Stomach (tissue), 4 donors: ENCODE measurements at regions not wholly inside any gene's neighbourhood (a gene's known extent, or its start where the extent isn't known, plus 50 kb on each side); places are given as distances from the start of the nearest gene placed in this dataset.

ENCODE experiments used
- CTCF ChIP-seq, 7 experiments: fragments of 450-650 bp in 4 of 7; fragments of 200-600 bp in 3 of 7; sonication (generic) in 3 of 7; IDR thresholded peaks; one replicate each; pipeline ENCODE4 v1.5.1; 2016 to 2019; ENCODE audit warnings: antibody characterized with exemption in 7 of 7, control low read depth in 2 of 7, mild to moderate bottlenecking in 1 of 7
- EP300 ChIP-seq: sonication (generic); formaldehyde crosslinking; IDR thresholded peaks from one replicate; pipeline ENCODE4 v1.6.1; 2017; ENCODE audit warnings: antibody characterized with exemption
- POLR2A ChIP-seq, 4 donors: fragments of 450-650 bp; IDR thresholded peaks; one replicate each; pipeline ENCODE4 v1.6.1; 2016; ENCODE audit warnings: antibody characterized with exemption in 4 of 4, control low read depth in 2 of 4, mild to moderate bottlenecking in 1 of 4, moderate library complexity in 1 of 4
- POLR2AphosphoS5 ChIP-seq, 3 donors: sonication (generic); formaldehyde crosslinking; IDR thresholded peaks; one replicate each; pipeline ENCODE4 v1.6.1; 2016; ENCODE audit warnings: antibody characterized with exemption in 3 of 3

GRCh38 chr17:55883149-55883548, 132.3 kb downstream of the PCTP start:
- TF ChIP-seq CTCF (IDR thresholded peaks at IDR 0.05) (no peak), POLR2A (IDR thresholded peaks at IDR 0.05) (no peak), POLR2AphosphoS5 (IDR thresholded peaks at IDR 0.05) (no peak), EP300 (no peak)
